Neural progenitor cell (in vitro differentiated cells): ENCODE measurements at regions not wholly inside any gene's neighbourhood (a gene's known extent, or its start where the extent isn't known, plus 50 kb on each side); places are given as distances from the start of the nearest gene placed in this dataset.

Source experiments
- DNase-seq: peaks from one replicate; pipeline ENCODE4 v3.0.0-alpha.2; 2016; ENCODE audit warnings: low spot score
- H2AFZ ChIP-seq: fragments of 200-600 bp; sonication (generic); replicated peaks from 2 replicates; pipeline ENCODE4 v1.6.1; 2016; ENCODE audit warnings: antibody characterized with exemption
- H3F3A ChIP-seq: fragments of 200-600 bp; sonication (generic); 2 replicates; pipeline ENCODE4 v1.6.1; 2016; ENCODE audit warnings: antibody characterized with exemption, low read depth
- H3K27ac ChIP-seq: fragments of 200-600 bp; sonication (generic); 2 replicates; pipeline ENCODE4 v1.5.1; 2016; ENCODE audit warnings: mild to moderate bottlenecking
- H3K27me3 ChIP-seq: fragments of 200-600 bp; sonication (generic); 2 replicates; pipeline ENCODE4 v1.6.1; 2016; ENCODE audit warnings: mild to moderate bottlenecking, moderate library complexity
- H3K36me3 ChIP-seq: fragments of 200-600 bp; sonication (generic); 2 replicates; pipeline ENCODE4 v1.5.1; 2016
- H3K4me1 ChIP-seq: fragments of 200-600 bp; sonication (generic); 2 replicates; pipeline ENCODE4 v1.6.1; 2016; ENCODE audit warnings: mixed run types
- H3K4me2 ChIP-seq: fragments of 200-600 bp; sonication (generic); 2 replicates; pipeline ENCODE4 v1.6.1; 2016
- H3K4me3 ChIP-seq: fragments of 200-600 bp; sonication (generic); 2 replicates; pipeline ENCODE4 v1.5.1; 2016
- H3K79me2 ChIP-seq: fragments of 200-600 bp; sonication (generic); 2 replicates; pipeline ENCODE4 v1.6.1; 2016; ENCODE audit warnings: low read depth
- H3K9ac ChIP-seq: fragments of 200-600 bp; sonication (generic); 2 replicates; pipeline ENCODE4 v1.6.1; 2016
- H3K9me3 ChIP-seq: fragments of 200-600 bp; sonication (generic); 2 replicates; pipeline ENCODE4 v1.5.1; 2016; ENCODE audit warnings: low read depth
- H4K20me1 ChIP-seq: fragments of 200-600 bp; sonication (generic); 2 replicates; pipeline ENCODE4 v1.6.1; 2016; ENCODE audit warnings: low read depth
- H3K27ac Mint-ChIP-seq: 3 replicates; pipeline ENCODE4 v1.8.0; 2021; ENCODE audit warnings: mixed read lengths
- H3K27me3 Mint-ChIP-seq: 2 replicates; pipeline ENCODE4 v1.8.0; 2022; ENCODE audit warnings: low read depth, mild to moderate bottlenecking, inconsistent platforms, moderate library complexity, mixed read lengths; ENCODE audit not compliant: insufficient read depth
- H3K36me3 Mint-ChIP-seq: 3 replicates; pipeline ENCODE4 v1.8.0; 2021; ENCODE audit warnings: mixed read lengths
- H3K4me1 Mint-ChIP-seq: 3 replicates; pipeline ENCODE4 v1.8.0; 2021; ENCODE audit warnings: mixed read lengths
- H3K4me3 Mint-ChIP-seq: 3 replicates; pipeline ENCODE4 v1.8.0; 2021; ENCODE audit warnings: mild to moderate bottlenecking, moderate library complexity, mixed read lengths
- H3K9me3 Mint-ChIP-seq: 3 replicates; pipeline ENCODE4 v1.8.0; 2020; ENCODE audit warnings: mixed read lengths
- CTCF ChIP-seq: fragments of 200-600 bp; sonication (generic); IDR thresholded peaks from 2 replicates; pipeline ENCODE4 v1.5.1; 2017; ENCODE audit warnings: antibody characterized with exemption, mild to moderate bottlenecking
- EZH2 ChIP-seq: fragments of 200-600 bp; sonication (generic); IDR thresholded peaks from 2 replicates; pipeline ENCODE4 v1.6.1; 2017; ENCODE audit warnings: antibody characterized with exemption, mild to moderate bottlenecking, moderate library complexity
- EZH2phosphoT487 ChIP-seq: fragments of 200-600 bp; sonication (generic); IDR thresholded peaks from 2 replicates; pipeline ENCODE4 v1.6.1; 2017; ENCODE audit warnings: antibody characterized with exemption

- H3K9me3 Mint-ChIP-seq: no peaks in the 10 kb centered on the region
- Histone ChIP-seq H3K27ac (no peak overlapping the region), H3K9ac (no peak overlapping the region), H3K9me3 (no peaks in the 10 kb centered on the region), H3F3A (no peaks in the 10 kb centered on the region), H4K20me1 (no peaks in the 10 kb centered on the region), H3K4me1 (peaks cover 9% of the 10 kb centered on the region), H3K27me3 (no peaks in the 10 kb centered on the region), H3K36me3 (no peaks in the 10 kb centered on the region), H3K4me3 (no peak overlapping the region), H3K79me2 (no peaks in the 10 kb centered on the region), H2AFZ (no peak overlapping the region), H3K4me2 (no peak overlapping the region)
- H3K27ac Mint-ChIP-seq: no peak overlapping the region
- TF ChIP-seq EZH2: no peak
- no peak for TF ChIP-seq EZH2phosphoT487
- TF ChIP-seq CTCF: no peak
- H3K36me3 Mint-ChIP-seq: no peaks in the 10 kb centered on the region
- no peaks in the 10 kb centered on the region for H3K27me3 Mint-ChIP-seq
- no peak for DNase-seq
- peaks cover 23% of the 10 kb centered on the region for H3K4me1 Mint-ChIP-seq
- no peak overlapping the region for H3K4me3 Mint-ChIP-seq
Measured at GRCh38 chr12:90062799-90063198, 354.2 kb upstream of the ATP2B1 start.

GRCh38 chr12:90061809-90062208 lies 353.2 kb upstream of the ATP2B1 start:
- DNase-seq: no peak
- H3K4me3 ChIP-seq: no peak overlapping the region
- no peaks in the 10 kb centered on the region for H3K36me3 ChIP-seq
- H3K9ac ChIP-seq: no peak overlapping the region
- H3K79me2 ChIP-seq: no peaks in the 10 kb centered on the region
- no peak for TF ChIP-seq CTCF
- TF ChIP-seq EZH2: no peak
- no peak for TF ChIP-seq EZH2phosphoT487
- H3F3A ChIP-seq: no peaks in the 10 kb centered on the region
- H4K20me1 ChIP-seq: no peaks in the 10 kb centered on the region
- H2AFZ ChIP-seq: no peak overlapping the region
- peaks cover 2% of the 10 kb centered on the region for H3K9me3 Mint-ChIP-seq
- H3K27ac Mint-ChIP-seq: no peak overlapping the region
- no peak overlapping the region for H3K4me2 ChIP-seq
- H3K27me3 ChIP-seq: no peaks in the 10 kb centered on the region
- H3K9me3 ChIP-seq: no peaks in the 10 kb centered on the region
- no peak overlapping the region for H3K4me3 Mint-ChIP-seq
- peaks cover 2% of the 10 kb centered on the region for H3K36me3 Mint-ChIP-seq
- H3K27me3 Mint-ChIP-seq: peaks cover 3% of the 10 kb centered on the region
- no peak overlapping the region for H3K27ac ChIP-seq
- H3K4me1 Mint-ChIP-seq: peaks cover 23% of the 10 kb centered on the region
- peaks cover 9% of the 10 kb centered on the region for H3K4me1 ChIP-seq

- Mint-ChIP-seq H3K4me1 (peaks cover 15% of the 10 kb centered on the region), H3K4me3 (no peak overlapping the region), H3K27me3 (peaks cover 3% of the 10 kb centered on the region), H3K36me3 (peaks cover 2% of the 10 kb centered on the region), H3K9me3 (peaks cover 2% of the 10 kb centered on the region), H3K27ac (no peak overlapping the region)
- no peaks in the 10 kb centered on the region for H3K79me2 ChIP-seq
- no peak overlapping the region for H3K27ac ChIP-seq
- no peak overlapping the region for H2AFZ ChIP-seq
- no peaks in the 10 kb centered on the region for H3K9me3 ChIP-seq
- H3K9ac ChIP-seq: no peak overlapping the region
- H4K20me1 ChIP-seq: no peaks in the 10 kb centered on the region
- peaks cover 4% of the 10 kb centered on the region for H3K4me1 ChIP-seq
- TF ChIP-seq EZH2phosphoT487 (no peak), CTCF (no peak)
- H3K36me3 ChIP-seq: no peaks in the 10 kb centered on the region
- H3K4me3 ChIP-seq: no peak overlapping the region
- no peaks in the 10 kb centered on the region for H3K27me3 ChIP-seq
- no peaks in the 10 kb centered on the region for H3F3A ChIP-seq
- H3K4me2 ChIP-seq: no peak overlapping the region
- no peak for DNase-seq
Measured at GRCh38 chr12:90060031-90060430, 351.4 kb upstream of the ATP2B1 start.

- no peak for TF ChIP-seq EZH2
- no peak for TF ChIP-seq CTCF
- TF ChIP-seq EZH2phosphoT487: no peak
- Histone ChIP-seq H3K9me3 (no peaks in the 10 kb centered on the region), H4K20me1 (no peaks in the 10 kb centered on the region), H2AFZ (no peak overlapping the region), H3K27ac (no peak overlapping the region), H3K36me3 (no peaks in the 10 kb centered on the region), H3K9ac (no peak overlapping the region), H3K4me1 (no peaks in the 10 kb centered on the region), H3K79me2 (no peaks in the 10 kb centered on the region), H3K27me3 (no peaks in the 10 kb centered on the region), H3K4me3 (no peak overlapping the region), H3K4me2 (no peak overlapping the region), H3F3A (no peaks in the 10 kb centered on the region)
- H3K4me3 Mint-ChIP-seq: no peak overlapping the region
- no peak overlapping the region for H3K27ac Mint-ChIP-seq
- H3K4me1 Mint-ChIP-seq: peaks cover 9% of the 10 kb centered on the region
- peaks cover 3% of the 10 kb centered on the region for H3K27me3 Mint-ChIP-seq
- H3K36me3 Mint-ChIP-seq: peaks cover 2% of the 10 kb centered on the region
- H3K9me3 Mint-ChIP-seq: peaks cover 2% of the 10 kb centered on the region
- no peak for DNase-seq
Measured at GRCh38 chr12:90058704-90059103, 350.1 kb upstream of the ATP2B1 start.
